GM23248 (cell line): ENCODE measurements at regions not wholly inside any gene's neighbourhood (a gene's known extent, or its start where the extent isn't known, plus 50 kb on each side); places are given as distances from the start of the nearest gene placed in this dataset.

ENCODE experiments used
- DNase-seq: peaks from one replicate; pipeline ENCODE4 v3.0.0-alpha.2; 2015
- H2AFZ ChIP-seq: fragments of 200-600 bp; sonication (generic); 2 replicates; pipeline ENCODE4 v1.6.1; 2016; ENCODE audit warnings: antibody characterized with exemption
- H3F3A ChIP-seq: fragments of 200-600 bp; sonication (generic); 2 replicates; pipeline ENCODE4 v1.6.1; 2016; ENCODE audit warnings: mild to moderate bottlenecking, antibody characterized with exemption, mixed run types; ENCODE audit not compliant: insufficient read depth
- H3K27ac ChIP-seq: fragments of 200-600 bp; sonication (generic); 2 replicates; pipeline ENCODE4 v1.5.1; 2016; ENCODE audit warnings: mild to moderate bottlenecking
- H3K27me3 ChIP-seq: fragments of 200-600 bp; sonication (generic); replicated peaks from 2 replicates; pipeline ENCODE4 v1.6.1; 2016; ENCODE audit warnings: mild to moderate bottlenecking; ENCODE audit not compliant: insufficient read depth
- H3K36me3 ChIP-seq: fragments of 200-600 bp; sonication (generic); 2 replicates; pipeline ENCODE4 v1.6.1; 2016; ENCODE audit warnings: low read depth, mild to moderate bottlenecking
- H3K4me1 ChIP-seq: fragments of 200-600 bp; sonication (generic); 2 replicates; pipeline ENCODE4 v1.6.1; 2016; ENCODE audit warnings: mild to moderate bottlenecking; ENCODE audit not compliant: insufficient read depth
- H3K4me2 ChIP-seq: fragments of 200-600 bp; sonication (generic); one replicate; pipeline ENCODE4 v1.6.1; 2016; ENCODE audit warnings: mild to moderate bottlenecking; ENCODE audit not compliant: unreplicated experiment
- H3K4me3 ChIP-seq: fragments of 200-600 bp; sonication (generic); 2 replicates; pipeline ENCODE4 v1.5.1; 2016; ENCODE audit warnings: mild to moderate bottlenecking
- H3K79me2 ChIP-seq: fragments of 200-600 bp; sonication (generic); 2 replicates; pipeline ENCODE4 v1.6.1; 2016; ENCODE audit warnings: mild to moderate bottlenecking; ENCODE audit not compliant: insufficient read depth
- H3K9ac ChIP-seq: fragments of 200-600 bp; sonication (generic); 2 replicates; pipeline ENCODE4 v1.6.1; 2016; ENCODE audit warnings: mild to moderate bottlenecking
- H3K9me2 ChIP-seq: fragments of 200-600 bp; sonication (generic); 2 replicates; pipeline ENCODE4 v1.6.1; 2016; ENCODE audit warnings: mixed run types, mild to moderate bottlenecking, moderate library complexity; ENCODE audit not compliant: insufficient read depth
- H3K9me3 ChIP-seq: fragments of 200-600 bp; sonication (generic); one replicate; pipeline ENCODE4 v1.6.1; 2017; ENCODE audit warnings: low read depth
- H4K20me1 ChIP-seq: fragments of 200-600 bp; sonication (generic); 2 replicates; pipeline ENCODE4 v1.6.0; 2016; ENCODE audit not compliant: insufficient read depth
- EZH2 ChIP-seq: fragments of 200-600 bp; sonication (generic); IDR thresholded peaks from 2 replicates; pipeline ENCODE4 v1.6.1; 2018; ENCODE audit warnings: antibody characterized with exemption, mild to moderate bottlenecking; ENCODE audit not compliant: insufficient read depth, poor library complexity, severe bottlenecking
- EZH2phosphoT487 ChIP-seq: fragments of 200-600 bp; sonication (generic); IDR thresholded peaks from 2 replicates; pipeline ENCODE4 v1.6.1; 2018; ENCODE audit warnings: antibody characterized with exemption, moderate library complexity, mild to moderate bottlenecking, low read depth; ENCODE audit not compliant: insufficient read depth
- WGBS, 2 experiments: methylation state at CpG; one replicate each; pipeline ENCODE4 v1.1.6; 2015 to 2017; ENCODE audit warnings: low lambda C conversion rate in 2 of 2, low coverage in 1 of 2; ENCODE audit errors: missing lambda C conversion rate in 2 of 2; 5-methylcytosine and 5-hydroxymethylcytosine counted together
- in situ Hi-C: fragments of 300-500 bp; cut with MboI; formaldehyde crosslinking; loops from 2 replicates; pipeline ENCODE4 v1.15.0; 2020

- in situ Hi-C loops: no loop called here
- no peaks in the 10 kb centered on the region for H3F3A ChIP-seq
- H3K9me2 ChIP-seq: no peaks in the 10 kb centered on the region
- WGBS, 2 experiments: 94% methylated on average over 3 of the region's 3 CpGs
- TF ChIP-seq EZH2phosphoT487 (no peak), EZH2 (no peak)
- no peak overlapping the region for H3K27ac ChIP-seq
- peaks cover 4% of the 10 kb centered on the region; the same call in 1 of the 2 replicates for H3K4me1 ChIP-seq
- H3K4me2 ChIP-seq: no peak overlapping the region
- no peaks in the 10 kb centered on the region for H3K9me3 ChIP-seq
- DNase-seq: no peak
- no peaks in the 10 kb centered on the region for H4K20me1 ChIP-seq
- no peaks in the 10 kb centered on the region for H3K27me3 ChIP-seq
- no peaks in the 10 kb centered on the region for H3K79me2 ChIP-seq
- no peaks in the 10 kb centered on the region for H3K36me3 ChIP-seq
- no peak overlapping the region for H2AFZ ChIP-seq
- no peak overlapping the region for H3K4me3 ChIP-seq
- no peak overlapping the region for H3K9ac ChIP-seq
Observed at GRCh38 chr12:28793581-28794151, 355.4 kb upstream of the FAR2 start.

GRCh38 chr12:28794211-28794610 lies 354.9 kb upstream of the FAR2 start:
- Histone ChIP-seq H4K20me1 (no peaks in the 10 kb centered on the region), H2AFZ (peak overlapping the region; percentile 79), H3K9me2 (no peaks in the 10 kb centered on the region), H3K27me3 (no peaks in the 10 kb centered on the region), H3K9me3 (no peaks in the 10 kb centered on the region), H3K27ac (no peak overlapping the region), H3K4me1 (peaks cover 4% of the 10 kb centered on the region; the same call in 1 of the 2 replicates), H3K79me2 (no peaks in the 10 kb centered on the region), H3K36me3 (no peaks in the 10 kb centered on the region), H3K4me2 (no peak overlapping the region), H3K9ac (no peak overlapping the region), H3K4me3 (peak overlapping the region; percentile 10; the same call in 1 of the 2 replicates), H3F3A (no peaks in the 10 kb centered on the region)
- TF ChIP-seq EZH2phosphoT487 (no peak), EZH2 (no peak)
- WGBS, 2 experiments: 14 to 17% methylated on average over 5 of the region's 5 CpGs
- DNase-seq: peak; percentile 19
- in situ Hi-C loops: no loop called here

- H3K36me3 ChIP-seq: no peaks in the 10 kb centered on the region
- WGBS, 2 experiments: 14 to 22% methylated on average over 4 of the region's 4 CpGs
- peak; percentile 8 for DNase-seq
- no peak overlapping the region for H3K27ac ChIP-seq
- TF ChIP-seq EZH2phosphoT487: no peak
- no peak for TF ChIP-seq EZH2
- no peak overlapping the region for H3K9ac ChIP-seq
- in situ Hi-C loops: no loop called here
- H3K79me2 ChIP-seq: no peaks in the 10 kb centered on the region
- no peaks in the 10 kb centered on the region for H3K27me3 ChIP-seq
- peaks cover 7% of the 10 kb centered on the region for H3K4me1 ChIP-seq
- H4K20me1 ChIP-seq: no peaks in the 10 kb centered on the region
- H3F3A ChIP-seq: no peaks in the 10 kb centered on the region
- no peaks in the 10 kb centered on the region for H3K9me3 ChIP-seq
- H2AFZ ChIP-seq: peak overlapping the region; percentile 79
- no peaks in the 10 kb centered on the region for H3K9me2 ChIP-seq
- peak overlapping the region; percentile 10; the same call in 1 of the 2 replicates for H3K4me3 ChIP-seq
- H3K4me2 ChIP-seq: no peak overlapping the region
Observed at GRCh38 chr12:28794786-28795185, 354.3 kb upstream of the FAR2 start.

DNA sequence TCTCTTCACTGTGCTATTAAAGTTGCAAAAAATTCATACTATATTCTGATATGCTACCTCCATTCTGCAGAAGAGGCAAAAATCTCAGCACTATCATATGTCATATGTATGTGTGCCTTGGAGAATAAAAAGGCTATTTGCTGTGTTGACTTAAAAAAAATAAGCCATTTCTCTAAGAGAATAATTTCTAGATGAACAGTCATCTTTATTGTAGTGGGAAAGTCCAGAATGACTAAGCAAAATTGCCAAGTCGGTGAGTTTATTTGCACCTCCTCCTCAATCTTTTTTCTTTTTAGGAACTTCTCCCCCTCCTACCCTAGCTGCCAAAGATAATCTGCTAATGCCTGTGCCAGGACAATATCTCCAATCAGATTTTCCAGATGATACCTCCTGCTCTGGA lies 353.8 kb upstream of the FAR2 start:
- H3K27me3 ChIP-seq: no peaks in the 10 kb centered on the region
- H3K9ac ChIP-seq: no peak overlapping the region
- 26 to 38% methylated on average over 1 of the region's 1 CpG for WGBS, 2 experiments
- H2AFZ ChIP-seq: no peak overlapping the region
- H3K4me3 ChIP-seq: no peak overlapping the region
- no peaks in the 10 kb centered on the region for H3K9me3 ChIP-seq
- no peak overlapping the region for H3K27ac ChIP-seq
- no peaks in the 10 kb centered on the region for H4K20me1 ChIP-seq
- no peaks in the 10 kb centered on the region for H3F3A ChIP-seq
- TF ChIP-seq EZH2 (no peak), EZH2phosphoT487 (no peak)
- no peak overlapping the region for H3K4me2 ChIP-seq
- H3K36me3 ChIP-seq: no peaks in the 10 kb centered on the region
- DNase-seq: peak; percentile 49
- H3K79me2 ChIP-seq: no peaks in the 10 kb centered on the region
- in situ Hi-C loops: no loop called here
- H3K9me2 ChIP-seq: no peaks in the 10 kb centered on the region
- H3K4me1 ChIP-seq: peaks cover 7% of the 10 kb centered on the region
